Femur (tissue), 1 donor: ENCODE measurements at regions not wholly inside any gene's neighbourhood (a gene's known extent, or its start where the extent isn't known, plus 50 kb on each side); places are given as distances from the start of the nearest gene placed in this dataset.
A peak's percentile ranks its signal among the peaks of the same experiment; 100 is the strongest.
"Not testable (repeated sequence)": the region's sequence is repeated elsewhere in the genome, so short reads cannot be mapped to it uniquely, and the experiment has no call there.

Experiments used
- DNase-seq: peaks from one replicate; pipeline ENCODE4 v3.0.0-alpha.2; 2017

GRCh38 chr6:81561071-81561564 lies 191.4 kb downstream of the TENT5A start:
- no peak for DNase-seq

- DNase-seq = no peak
Measured at GRCh38 chr6:81557811-81558210, 194.7 kb downstream of the TENT5A start.

GRCh38 chr6:81556551-81556950 lies 195.9 kb downstream of the TENT5A start:
- DNase-seq = no peak

- DNase-seq = no peak
Measured at GRCh38 chr6:81553216-81553615, 199.3 kb downstream of the TENT5A start.

GRCh38 chr6:81552644-81553043 lies 199.8 kb downstream of the TENT5A start:
- no peak for DNase-seq

- no peak for DNase-seq
Measured at GRCh38 chr6:81547149-81547548, 205.3 kb downstream of the TENT5A start.

GRCh38 chr6:81534934-81535465 lies 217.5 kb downstream of the TENT5A start:
- no peak for DNase-seq

GRCh38 chr6:81531869-81532561 lies 220.5 kb downstream of the TENT5A start:
- no peak for DNase-seq

- no peak for DNase-seq
Measured at GRCh38 chr6:81517455-81517854, 235.0 kb downstream of the TENT5A start.

GRCh38 chr6:81515562-81516453 lies 236.7 kb downstream of the TENT5A start:
- DNase-seq = no peak

- not testable (repeated sequence) for DNase-seq
Measured at GRCh38 chr6:81514195-81514594, 238.3 kb downstream of the TENT5A start.

- no peak for DNase-seq
Measured at GRCh38 chr6:81511423-81511822, 241.1 kb downstream of the TENT5A start.

- no peak for DNase-seq
Measured at GRCh38 chr6:81495999-81496398, 256.5 kb downstream of the TENT5A start.

- DNase-seq = no peak
Measured at GRCh38 chr6:81491454-81492101, 260.9 kb downstream of the TENT5A start.

GRCh38 chr6:81487489-81487888 lies 265.0 kb downstream of the TENT5A start:
- peak; percentile 46 for DNase-seq

GRCh38 chr6:81486234-81486633 lies 266.2 kb downstream of the TENT5A start:
- DNase-seq = no peak

- DNase-seq = no peak
Measured at GRCh38 chr6:81485395-81485794, 267.1 kb downstream of the TENT5A start.

- no peak for DNase-seq
Measured at GRCh38 chr6:81484251-81484650, 268.2 kb downstream of the TENT5A start.

GRCh38 chr6:81480139-81480538 lies 272.3 kb downstream of the TENT5A start:
- DNase-seq = no peak

GRCh38 chr6:81476881-81477280 lies 275.6 kb downstream of the TENT5A start:
- DNase-seq = no peak

GRCh38 chr6:81475646-81476045 lies 276.8 kb downstream of the TENT5A start:
- DNase-seq = no peak

- DNase-seq = no peak
Measured at GRCh38 chr6:81465859-81466258, 286.6 kb downstream of the TENT5A start.

- no peak for DNase-seq
Measured at GRCh38 chr6:81456416-81456815, 296.1 kb downstream of the TENT5A start.
